ENCODE measurements at regions not wholly inside any gene's neighbourhood (a gene's known extent, or its start where the extent isn't known, plus 50 kb on each side); places are given as distances from the start of the nearest gene placed in this dataset.

- TF ChIP-seq CTCF (IDR thresholded peaks at IDR 0.05), result no peak
- TF ChIP-seq EZH2 (IDR thresholded peaks at IDR 0.05), result no peak
These were observed 147.5 kb upstream of the SYNPR start for GRCh38 chr3:63130625-63131024.

All from neural progenitor cell (in vitro differentiated cells).